Vagina (tissue), 2 donors: ENCODE measurements at regions not wholly inside any gene's neighbourhood (a gene's known extent, or its start where the extent isn't known, plus 50 kb on each side); places are given as distances from the start of the nearest gene placed in this dataset.

Experiments
- CTCF ChIP-seq, 3 experiments: fragments of 450-650 bp in 2 of 3; fragments of 200-600 bp in 1 of 3; sonication (generic) in 1 of 3; IDR thresholded peaks; one replicate each; pipeline ENCODE4 v1.5.1; 2017 to 2019; ENCODE audit warnings: antibody characterized with exemption in 3 of 3, mild to moderate bottlenecking in 2 of 3, moderate library complexity in 2 of 3
- POLR2AphosphoS5 ChIP-seq, 2 donors: sonication (generic); formaldehyde crosslinking; IDR thresholded peaks; one replicate each; pipeline ENCODE4 v1.9.0; 2017; ENCODE audit warnings: antibody characterized with exemption in 2 of 2, mild to moderate bottlenecking in 2 of 2, low read depth in 1 of 2; ENCODE audit not compliant: insufficient read depth in 1 of 2

GRCh38 chr12:93094988-93095737 lies 166.1 kb upstream of the EEA1 start:
- TF ChIP-seq POLR2AphosphoS5 (IDR thresholded peaks at IDR 0.05; ENCODE audit: insufficient read depth in 1 of 2, low read depth in 1 of 2) (no peak), CTCF (IDR thresholded peaks at IDR 0.05) (no peak)
